ENCODE measurements at regions not wholly inside any gene's neighbourhood (a gene's known extent, or its start where the extent isn't known, plus 50 kb on each side); places are given as distances from the start of the nearest gene placed in this dataset.
A peak's percentile ranks its signal among the peaks of the same experiment; 100 is the strongest.

DNA sequence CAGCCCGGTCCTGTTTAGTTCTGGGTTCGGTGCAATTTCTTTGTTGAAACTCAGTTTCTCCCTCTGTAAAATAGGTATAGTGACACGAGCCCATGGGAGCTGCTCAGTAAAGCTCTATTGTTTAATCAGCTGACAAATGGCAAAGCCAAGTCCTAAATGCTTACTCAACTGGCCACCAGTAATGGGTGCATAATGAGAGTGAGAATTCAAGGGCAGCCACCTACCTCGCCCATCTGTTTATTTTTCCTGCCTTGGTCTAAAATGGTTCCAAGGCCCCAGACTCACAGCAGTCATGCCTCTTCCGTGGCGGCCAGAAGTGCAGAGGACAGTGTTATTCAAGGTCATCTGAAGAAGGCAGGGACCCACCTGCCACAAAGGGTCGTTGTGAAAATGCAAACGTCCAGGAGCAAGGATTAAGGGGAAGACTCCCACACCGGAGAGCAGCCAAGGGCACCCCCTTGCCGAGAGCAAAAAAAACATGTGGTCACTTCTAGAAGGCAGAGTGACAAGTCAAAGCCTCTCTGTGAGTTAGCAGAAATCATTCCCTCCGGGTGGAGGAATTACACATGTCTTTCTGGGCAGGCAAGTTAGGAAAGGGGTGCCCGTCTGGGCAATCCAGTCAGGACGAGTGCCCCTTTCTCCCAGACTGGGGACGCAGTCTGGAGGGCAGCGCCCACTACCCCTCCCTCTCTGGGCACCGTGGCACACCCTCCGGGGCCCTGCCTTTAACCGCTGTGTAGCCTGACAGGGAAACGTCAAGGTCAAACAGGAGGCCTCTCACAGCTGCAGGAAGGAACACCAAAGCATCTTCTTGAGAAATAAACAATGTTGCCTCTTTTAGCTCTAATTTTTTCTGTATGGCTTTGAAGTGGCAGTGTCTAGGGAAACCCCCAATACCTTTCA is 186.2 kb downstream of the FOXO1 start:
- DNase-seq (ENCODE audit: low read depth), result no peak

DNA sequence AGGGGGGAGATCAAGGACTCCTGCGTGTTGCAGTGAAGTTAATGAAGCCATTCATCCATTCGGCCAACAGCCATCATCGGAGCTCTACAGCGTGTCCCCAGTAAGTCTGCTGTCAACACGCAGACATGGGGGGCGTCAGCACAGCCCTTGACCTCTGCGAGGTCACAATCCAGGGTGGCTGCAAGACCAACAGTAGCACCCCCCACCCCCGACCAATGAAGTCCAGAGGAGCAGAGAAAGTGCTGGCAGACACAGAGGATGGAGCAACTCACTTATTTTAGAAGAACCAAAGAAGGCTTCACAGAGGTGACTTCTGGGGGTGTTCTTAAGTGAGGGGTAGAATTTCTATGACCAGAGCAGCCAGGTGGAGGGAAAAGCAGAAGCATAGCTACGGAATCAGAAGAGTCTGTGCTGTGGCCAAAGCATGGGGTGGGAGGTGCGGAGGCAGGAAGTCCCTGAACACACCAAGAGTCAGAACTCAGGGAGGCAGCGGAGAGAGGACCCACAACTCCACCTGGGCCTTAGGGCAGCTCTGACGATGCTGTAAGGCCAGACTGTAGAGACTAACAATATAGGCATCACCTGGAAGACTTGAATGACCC is 185.4 kb downstream of the FOXO1 start:
- no peak for DNase-seq (ENCODE audit: low read depth)

DNA sequence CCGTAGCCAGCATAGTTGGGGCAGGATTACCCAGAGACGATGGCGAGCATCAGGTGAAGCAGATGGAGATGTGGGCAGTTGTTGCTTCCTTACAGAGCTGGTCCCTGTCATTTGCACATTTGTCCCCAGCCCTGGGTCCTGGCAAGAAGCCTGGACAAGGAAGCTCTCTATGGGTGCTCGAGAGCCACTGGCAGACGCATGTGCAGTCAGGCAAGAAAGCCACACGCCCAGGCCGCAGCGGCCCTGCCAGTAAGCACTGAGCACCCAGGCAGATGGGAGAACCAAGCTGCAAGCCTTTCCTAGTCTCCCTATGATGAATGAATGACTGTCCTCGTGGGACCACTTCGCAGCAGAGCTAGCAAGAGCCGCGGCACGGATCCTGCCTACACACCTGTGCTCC is 182.8 kb downstream of the FOXO1 start:
- DNase-seq (ENCODE audit: low read depth), result no peak

DNA sequence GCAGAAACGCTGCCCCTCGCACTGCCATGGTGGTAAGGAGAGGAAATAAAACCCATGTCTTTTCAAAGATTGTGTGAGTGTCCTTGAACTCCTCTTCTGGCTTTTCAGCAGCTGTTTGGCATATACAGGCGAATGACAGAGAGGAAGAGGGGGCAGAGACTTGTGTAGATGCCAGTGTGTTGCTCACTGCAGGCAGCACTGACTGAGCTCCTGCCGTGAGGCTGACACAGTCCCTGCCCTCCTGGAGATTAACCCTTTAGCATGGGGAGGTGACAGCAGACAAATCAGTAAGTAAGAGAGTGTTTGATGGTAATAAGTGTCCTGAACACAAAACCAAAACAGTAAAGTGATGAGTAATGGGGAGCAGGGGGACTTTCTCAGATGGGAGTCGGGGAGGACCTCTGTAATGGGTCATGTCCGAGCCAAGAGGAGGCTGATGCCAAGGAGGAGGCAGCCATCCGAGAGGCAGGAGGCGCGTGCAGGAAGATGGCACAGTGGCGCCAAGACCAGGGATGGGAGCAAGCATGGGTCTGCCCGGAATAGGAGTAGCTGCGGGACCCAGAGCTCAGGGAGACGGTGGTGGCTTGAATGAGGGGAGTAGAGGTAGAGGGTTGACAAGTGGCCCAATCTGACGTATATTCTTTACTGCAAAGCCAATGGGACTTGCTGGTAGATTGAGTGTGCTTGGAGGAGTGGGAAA is 182.2 kb downstream of the FOXO1 start:
- no peak for DNase-seq (ENCODE audit: low read depth)

DNA sequence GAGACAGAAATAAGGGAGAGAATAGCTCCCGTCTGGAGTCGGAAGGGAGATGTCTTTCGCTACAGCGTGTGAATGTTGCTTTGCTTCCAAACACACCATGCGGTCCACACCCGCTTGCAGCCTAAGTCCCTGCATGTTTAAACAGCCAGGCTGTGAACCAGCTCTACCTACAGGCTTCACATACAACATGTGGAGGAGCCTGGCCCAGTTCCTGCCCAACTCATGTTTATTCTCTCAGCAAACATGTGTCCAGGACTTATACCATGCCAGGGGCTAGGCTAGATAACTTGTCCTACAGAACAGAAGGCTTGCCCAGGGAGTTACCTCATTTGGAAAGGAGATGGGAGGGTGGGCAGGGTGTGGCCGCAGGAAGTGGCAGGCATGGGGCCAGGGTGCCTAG is 181.5 kb downstream of the FOXO1 start:
- DNase-seq (ENCODE audit: low read depth), result no peak

GRCh38 chr13:40485611-40486517 is 180.6 kb downstream of the FOXO1 start:
- DNase-seq (ENCODE audit: low read depth), result no peak

DNA sequence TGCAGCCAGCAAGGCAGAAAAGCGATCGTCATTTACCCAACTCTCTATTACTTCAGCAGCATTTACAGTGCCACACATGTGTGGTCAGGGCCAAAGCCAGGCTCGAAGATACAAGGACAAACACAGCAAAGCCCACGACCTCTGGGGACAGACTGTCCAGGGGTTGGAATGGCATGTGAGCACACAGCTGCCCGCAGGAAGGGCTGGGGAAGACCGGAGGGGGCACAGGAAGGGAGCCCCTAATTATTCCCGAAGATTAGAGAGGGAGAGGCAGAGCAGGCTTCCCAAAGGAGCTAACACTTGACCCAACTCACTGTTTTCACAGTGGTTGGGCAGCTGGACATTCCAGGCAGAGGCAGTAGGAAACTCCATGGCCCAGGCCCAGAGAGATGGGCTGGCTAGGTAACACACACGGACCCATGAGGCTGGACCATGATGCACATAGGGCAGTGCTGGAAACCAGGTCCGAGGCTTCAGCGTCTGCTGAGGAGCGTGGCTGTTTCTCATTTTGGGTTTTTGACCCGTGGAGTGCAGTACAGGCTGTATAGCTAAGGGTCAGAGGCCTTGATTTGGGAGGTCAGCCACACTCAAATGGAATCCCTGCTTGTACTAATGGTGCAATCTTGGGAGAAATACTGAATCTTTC is 179.8 kb downstream of the FOXO1 start:
- no peak for DNase-seq (ENCODE audit: low read depth)

- no peak for DNase-seq (ENCODE audit: low read depth)
Observed at GRCh38 chr13:40488869-40489391, 177.5 kb downstream of the FOXO1 start.

DNA sequence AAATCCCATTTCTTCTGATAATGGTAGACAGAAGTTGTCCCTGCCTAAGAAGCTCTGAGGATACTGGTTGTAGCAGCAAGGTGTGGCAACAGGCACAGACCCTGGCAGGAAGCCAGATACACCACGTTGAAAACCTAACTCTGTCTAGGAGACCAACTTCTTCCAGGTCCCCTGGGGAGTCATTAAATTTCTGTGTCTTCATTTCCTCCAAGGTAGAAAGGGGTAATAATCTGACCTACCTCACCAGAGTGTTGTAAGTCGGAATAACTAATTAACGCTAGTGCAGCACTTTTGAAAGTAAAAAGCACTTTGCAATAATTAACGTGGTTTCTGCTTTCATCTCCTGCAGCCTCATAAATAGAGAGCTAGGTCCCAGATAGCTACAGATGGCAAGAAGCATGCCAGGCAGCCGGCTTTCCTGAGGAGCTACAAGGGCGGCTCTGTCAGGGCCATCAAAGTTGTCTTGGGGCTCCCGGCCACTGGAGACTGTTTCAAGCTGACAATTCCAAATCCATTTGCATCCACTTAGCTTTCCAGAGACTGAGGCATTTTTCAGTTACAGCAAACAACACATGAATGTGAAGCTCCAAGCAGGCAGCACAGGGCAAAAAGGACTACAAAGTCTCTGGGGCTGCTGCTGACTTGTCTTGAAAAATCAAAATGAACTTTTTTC is 176.2 kb downstream of the FOXO1 start:
- no peak for DNase-seq (ENCODE audit: low read depth)

DNA sequence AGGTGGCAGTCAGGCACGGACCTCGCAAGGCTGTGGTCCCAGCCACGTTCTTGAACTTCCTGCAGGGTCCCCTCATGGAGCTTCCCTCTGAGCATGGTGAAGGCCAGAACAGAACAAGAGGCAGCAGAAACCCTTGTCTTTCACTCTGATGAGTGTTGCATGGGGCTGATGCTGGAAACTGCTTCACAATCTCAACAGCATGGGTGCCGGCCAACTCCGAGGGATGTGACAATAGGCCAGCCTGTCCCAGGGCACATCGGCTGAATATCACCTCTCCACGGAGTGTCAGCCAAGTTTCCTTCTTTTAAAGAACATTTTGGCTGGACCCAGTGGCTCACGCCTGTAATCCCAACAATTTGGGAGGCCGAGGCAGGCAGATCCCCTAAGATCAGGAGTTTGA is 173.9 kb downstream of the FOXO1 start:
- DNase-seq (ENCODE audit: low read depth), result no peak

GRCh38 chr13:40494513-40494912 is 171.9 kb downstream of the FOXO1 start:
- DNase-seq (ENCODE audit: low read depth), result no peak

DNA sequence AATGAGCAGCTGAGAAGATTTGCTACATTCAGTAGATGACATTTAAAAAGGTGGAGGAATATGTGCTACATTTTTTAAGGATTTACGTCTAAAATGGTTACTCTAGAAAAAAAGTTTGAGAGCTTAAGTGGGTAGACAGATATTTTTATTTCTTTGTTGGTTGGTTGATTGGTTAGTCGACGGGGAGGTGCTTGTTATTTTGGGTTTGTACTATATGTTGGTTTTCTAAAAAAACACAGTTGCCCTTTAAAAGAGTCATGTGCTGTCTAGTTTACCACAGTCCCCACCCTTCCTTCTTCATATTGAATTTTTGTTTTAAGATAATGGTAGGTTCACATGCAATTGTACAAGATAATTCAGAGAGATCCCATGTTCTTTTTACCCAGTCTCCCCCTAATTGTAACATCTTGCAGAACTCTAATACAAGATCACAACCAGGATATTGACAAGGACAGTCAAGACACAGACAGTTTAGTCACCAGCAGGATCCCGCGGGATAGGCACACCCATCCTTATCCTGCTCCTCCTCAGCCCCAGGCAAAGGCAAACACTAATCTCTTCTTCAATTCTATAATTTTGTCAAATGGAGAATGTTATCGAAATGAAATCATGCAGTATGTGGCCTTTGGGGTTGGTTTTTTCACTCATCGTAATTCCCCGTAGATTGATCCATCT is 171.4 kb downstream of the FOXO1 start:
- no peak for DNase-seq (ENCODE audit: low read depth)

DNA sequence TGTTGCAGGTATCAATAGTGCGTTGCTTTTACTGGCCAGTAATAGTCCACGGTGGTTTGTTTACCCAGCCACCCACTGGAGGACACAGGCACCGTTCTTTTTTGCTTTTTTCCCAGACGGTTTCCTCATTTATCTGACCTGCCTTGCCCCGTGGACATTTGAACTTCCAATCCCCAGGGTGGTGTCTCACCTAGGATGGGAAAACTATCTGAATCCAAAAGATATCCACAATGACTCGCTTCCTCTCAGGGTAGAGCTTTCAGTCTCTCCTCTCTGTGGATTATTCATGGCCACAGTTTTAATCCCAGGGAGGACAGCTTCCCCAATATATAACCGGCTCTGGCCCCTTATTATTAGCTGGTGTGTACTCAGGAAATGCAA is 170.8 kb downstream of the FOXO1 start:
- no peak for DNase-seq (ENCODE audit: low read depth)

- DNase-seq (ENCODE audit: low read depth), result no peak
Observed at GRCh38 chr13:40496035-40496810, 170.2 kb downstream of the FOXO1 start.

GRCh38 chr13:40498461-40498860 is 168.0 kb downstream of the FOXO1 start:
- no peak for DNase-seq (ENCODE audit: low read depth)

- no peak for DNase-seq (ENCODE audit: low read depth)
Observed at GRCh38 chr13:40502236-40502635, 164.2 kb downstream of the FOXO1 start.

DNA sequence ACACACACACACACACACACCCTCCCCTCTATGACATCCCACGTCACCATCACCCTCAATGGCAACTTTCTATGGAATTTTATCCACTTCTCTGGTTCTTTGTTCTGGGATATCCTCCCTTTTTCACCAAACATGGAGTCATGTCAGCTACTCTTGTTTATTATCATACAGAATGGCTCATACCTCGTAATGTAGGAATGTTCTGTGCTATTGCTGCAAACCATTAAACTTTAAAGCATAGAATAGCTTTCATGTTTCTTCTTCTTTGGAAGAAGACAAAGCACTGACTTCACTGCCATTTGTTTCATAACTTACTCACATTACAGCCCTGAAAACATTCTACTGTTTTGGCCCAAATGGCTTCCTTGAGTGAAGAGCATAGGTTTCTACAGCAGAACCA is 163.4 kb downstream of the FOXO1 start:
- no peak for DNase-seq (ENCODE audit: low read depth)

GRCh38 chr13:40503966-40504591 is 162.4 kb downstream of the FOXO1 start:
- peak; percentile 95 for DNase-seq (ENCODE audit: low read depth)

DNA sequence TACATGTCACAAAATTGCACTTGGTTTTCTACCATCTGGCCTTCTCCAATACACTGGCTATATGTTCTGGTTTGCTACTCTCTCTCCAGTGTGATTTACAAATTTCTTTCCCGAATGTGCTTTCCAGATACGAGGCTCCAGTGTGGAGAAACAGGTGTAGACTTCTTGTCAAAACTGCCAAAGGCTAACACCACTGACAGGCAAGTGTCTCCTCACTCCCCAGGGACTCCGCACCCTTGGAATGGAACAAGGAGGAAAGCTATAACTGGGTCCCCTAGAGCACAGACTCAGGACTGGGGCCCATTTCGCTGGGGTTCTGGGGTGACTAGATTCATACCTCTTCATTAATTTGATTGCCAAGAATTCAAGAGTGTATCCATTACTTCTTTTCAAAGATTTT is 161.8 kb downstream of the FOXO1 start:
- no peak for DNase-seq (ENCODE audit: low read depth)
